ENCODE measurements at regions not wholly inside any gene's neighbourhood (a gene's known extent, or its start where the extent isn't known, plus 50 kb on each side); places are given as distances from the start of the nearest gene placed in this dataset.

GRCh38 chr12:96143827-96144565 is 50.2 kb upstream of the ELK3 start:
- 59 to 71% methylated on average over 6 of the region's 6 CpGs for WGBS, 2 donors
- no peak overlapping the region for H3K27ac ChIP-seq (ENCODE audit: low read depth in 2 of 2, low read length in 1 of 2)

More at GRCh38 chr12:96143827-96144565, 50.2 kb upstream of the ELK3 start:
- no peaks in the 10 kb centered on the region for H3K27me3 ChIP-seq (ENCODE audit: control insufficient read depth in 1 of 2, insufficient read depth in 2 of 2, low read length in 2 of 2)
- no peaks in the 10 kb centered on the region for H3K4me1 ChIP-seq (ENCODE audit: control insufficient read depth in 2 of 2, insufficient read depth in 2 of 2, low read length in 1 of 2)
- H3K9me3 ChIP-seq (ENCODE audit: control insufficient read depth in 2 of 2, insufficient read depth in 1 of 2, low read depth in 1 of 2, low read length in 1 of 2), result no peaks in the 10 kb centered on the region
- H3K36me3 ChIP-seq (ENCODE audit: control insufficient read depth in 2 of 2, insufficient read depth in 2 of 2, low read length in 1 of 2), result no peaks in the 10 kb centered on the region
- no peak overlapping the region for H3K4me3 ChIP-seq (ENCODE audit: low read depth in 1 of 2, low read length in 2 of 2)
